Liver (tissue), 8 donors: ENCODE measurements at regions not wholly inside any gene's neighbourhood (a gene's known extent, or its start where the extent isn't known, plus 50 kb on each side); places are given as distances from the start of the nearest gene placed in this dataset.

Experiments
- DNase-seq: peaks from one replicate; pipeline ENCODE4 v3.0.0-alpha.2; 2017; ENCODE audit warnings: low spot score
- H3K27ac ChIP-seq, 2 donors: one replicate each; pipeline ENCODE4 v1.7.0; 2013; ENCODE audit warnings: inconsistent platforms in 2 of 2, low read length in 2 of 2, control low read depth in 1 of 2, low read depth in 1 of 2, mild to moderate bottlenecking in 1 of 2
- H3K27me3 ChIP-seq, 4 donors: one replicate each; pipeline versions ENCODE4 v1.6.1 to v1.7.0; 2013; ENCODE audit warnings: low read length in 3 of 4, inconsistent platforms in 1 of 4, mild to moderate bottlenecking in 1 of 4, moderate library complexity in 1 of 4; ENCODE audit not compliant: control insufficient read depth in 4 of 4, insufficient read depth in 4 of 4
- H3K36me3 ChIP-seq, 4 donors: one replicate each; pipeline versions ENCODE4 v1.6.1 to v1.7.0; 2013; ENCODE audit warnings: low read length in 3 of 4, mild to moderate bottlenecking in 3 of 4, low read depth in 1 of 4, moderate library complexity in 1 of 4; ENCODE audit not compliant: control insufficient read depth in 4 of 4, insufficient read depth in 3 of 4
- H3K4me1 ChIP-seq, 4 donors: one replicate each; pipeline versions ENCODE4 v1.6.1 to v1.7.0; 2013; ENCODE audit warnings: low read length in 3 of 4, mild to moderate bottlenecking in 3 of 4, moderate library complexity in 1 of 4; ENCODE audit not compliant: control insufficient read depth in 4 of 4, insufficient read depth in 4 of 4
- H3K4me3 ChIP-seq, 3 donors: one replicate each; pipeline versions ENCODE4 v1.6.1 to v1.7.0; 2013; ENCODE audit warnings: low read length in 3 of 3, control low read depth in 1 of 3, low read depth in 1 of 3, mild to moderate bottlenecking in 1 of 3
- H3K9ac ChIP-seq, 2 donors: one replicate each; pipeline ENCODE4 v1.7.0; 2013; ENCODE audit warnings: low read length in 2 of 2, mild to moderate bottlenecking in 2 of 2, moderate library complexity in 2 of 2, control low read depth in 1 of 2, low read depth in 1 of 2
- H3K9me3 ChIP-seq, 4 donors: one replicate each; pipeline versions ENCODE4 v1.6.1 to v1.7.0; 2013; ENCODE audit warnings: low read length in 3 of 4; ENCODE audit not compliant: control insufficient read depth in 4 of 4
- ATF3 ChIP-seq: IDR thresholded peaks from 2 replicates; pipeline ENCODE4 v1.6.1; 2016; ENCODE audit warnings: antibody characterized with exemption
- CTCF ChIP-seq: fragments of 150-350 bp; IDR thresholded peaks from 2 replicates; pipeline ENCODE4 v1.5.1; 2017; ENCODE audit warnings: improper control_type of control experiment, low read depth, low read length; ENCODE audit not compliant: missing input control
- EGR1 ChIP-seq, 2 donors: IDR thresholded peaks; 2 replicates each; pipeline ENCODE4 v1.6.1; 2016 to 2018; ENCODE audit warnings: antibody characterized with exemption in 2 of 2, low read depth in 2 of 2
- FOXA1 ChIP-seq: IDR thresholded peaks from 2 replicates; pipeline ENCODE4 v1.6.1; 2016; ENCODE audit warnings: antibody characterized with exemption
- FOXA2 ChIP-seq: IDR thresholded peaks from 2 replicates; pipeline ENCODE4 v1.6.1; 2016; ENCODE audit warnings: antibody characterized with exemption
- GABPA ChIP-seq, 2 donors: IDR thresholded peaks in 1 of 2; conservative IDR thresholded peaks in 1 of 2; 2 replicates each; pipeline ENCODE4 v1.6.1; 2016; ENCODE audit warnings: antibody characterized with exemption in 2 of 2, mild to moderate bottlenecking in 1 of 2, moderate library complexity in 1 of 2
- HNF4A ChIP-seq, 2 donors: conservative IDR thresholded peaks; 2 replicates each; pipeline ENCODE4 v1.6.1; 2016; ENCODE audit warnings: antibody characterized with exemption in 2 of 2, mild to moderate bottlenecking in 2 of 2
- HNF4G ChIP-seq: IDR thresholded peaks from 2 replicates; pipeline ENCODE4 v1.6.1; 2016; ENCODE audit warnings: antibody characterized with exemption
- JUND ChIP-seq, 2 donors: IDR thresholded peaks; 2 replicates each; pipeline ENCODE4 v1.6.1; 2016; ENCODE audit warnings: antibody characterized with exemption in 2 of 2
- MAX ChIP-seq: IDR thresholded peaks from 2 replicates; pipeline ENCODE4 v1.6.1; 2016; ENCODE audit warnings: antibody characterized with exemption
- NR2F2 ChIP-seq: IDR thresholded peaks from 2 replicates; pipeline ENCODE4 v1.6.1; 2016; ENCODE audit warnings: antibody characterized with exemption
- RAD21 ChIP-seq, 2 donors: IDR thresholded peaks; 2 replicates each; pipeline ENCODE4 v1.6.1; 2016; ENCODE audit warnings: antibody characterized with exemption in 2 of 2, mild to moderate bottlenecking in 2 of 2
- REST ChIP-seq: IDR thresholded peaks from 2 replicates; pipeline ENCODE4 v1.6.1; 2016; ENCODE audit warnings: antibody characterized with exemption, mild to moderate bottlenecking
- RXRA ChIP-seq, 2 donors: IDR thresholded peaks; 2 replicates each; pipeline ENCODE4 v1.6.1; 2017 to 2018; ENCODE audit warnings: antibody characterized with exemption in 2 of 2, mild to moderate bottlenecking in 1 of 2
- SP1 ChIP-seq: IDR thresholded peaks from 2 replicates; pipeline ENCODE4 v1.6.1; 2018; ENCODE audit warnings: antibody characterized with exemption, mild to moderate bottlenecking
- TAF1 ChIP-seq: conservative IDR thresholded peaks from 2 replicates; pipeline ENCODE4 v1.6.1; 2016; ENCODE audit warnings: antibody characterized with exemption, mild to moderate bottlenecking
- YY1 ChIP-seq: IDR thresholded peaks from 2 replicates; pipeline ENCODE4 v1.6.1; 2016; ENCODE audit warnings: antibody characterized with exemption, mild to moderate bottlenecking
- ZBTB33 ChIP-seq: IDR thresholded peaks from 2 replicates; pipeline ENCODE4 v1.6.1; 2016; ENCODE audit warnings: antibody characterized with exemption
- WGBS: extraction: QIAGEN DNeasy Blood & Tissue Kit; methylation state at CpG from one replicate; pipeline ENCODE4 v1.1.7; 2013; 5-methylcytosine and 5-hydroxymethylcytosine counted together
- donor health status: healthy.
- donor health status: healthy.
- donor health status: healthy.
- donor health status: healthy.
- donor health status: healthy.

- Histone ChIP-seq H3K4me3 (no peak overlapping the region), H3K27me3 (peaks cover 0 to 8% (median 0%) of the 10 kb centered on the region in 4 donors), H3K27ac (no peak overlapping the region), H3K4me1 (no peaks in the 10 kb centered on the region), H3K36me3 (no peaks in the 10 kb centered on the region), H3K9me3 (peaks cover 0 to 6% (median 0%) of the 10 kb centered on the region in 4 donors), H3K9ac (no peak overlapping the region)
- 80% methylated on average over 2 of the region's 2 CpGs for whole genome bisulfite sequencing
- no peak for TF ChIP-seq FOXA2
- TF ChIP-seq ZBTB33, result no peak
- TF ChIP-seq YY1, result no peak
- no peak for TF ChIP-seq MAX
- no peak for TF ChIP-seq RXRA (IDR thresholded peaks at IDR 0.05)
- no peak for TF ChIP-seq RAD21 (IDR thresholded peaks at IDR 0.05)
- no peak for TF ChIP-seq HNF4A (conservative IDR thresholded peaks at IDR 0.05)
- TF ChIP-seq HNF4G, result no peak
- no peak for TF ChIP-seq NR2F2
- TF ChIP-seq JUND (IDR thresholded peaks at IDR 0.05), result no peak
- TF ChIP-seq CTCF, result no peak
- TF ChIP-seq REST, result no peak
- no peak for TF ChIP-seq GABPA (IDR thresholded peaks at IDR 0.05 in 1 of 2, conservative IDR thresholded peaks at IDR 0.05 in 1 of 2)
- no peak for TF ChIP-seq FOXA1
- TF ChIP-seq EGR1 (IDR thresholded peaks at IDR 0.05; ENCODE audit: low read depth in 2 of 2), result no peak
- TF ChIP-seq TAF1, result no peak
- no peak for TF ChIP-seq ATF3
- TF ChIP-seq SP1, result no peak
- no peak for DNase-seq
Observed at GRCh38 chr3:45283471-45283870, 57.4 kb upstream of the TMEM158 start.
